NCI-H128 (cell line): ENCODE measurements at regions not wholly inside any gene's neighbourhood (a gene's known extent, or its start where the extent isn't known, plus 50 kb on each side); places are given as distances from the start of the nearest gene placed in this dataset.

Experiments used
- DNase-seq: peaks from one replicate; lab custom pipeline; 2025; ENCODE audit not compliant: unreplicated experiment; lab: John Stamatoyannopoulos, UW

DNA sequence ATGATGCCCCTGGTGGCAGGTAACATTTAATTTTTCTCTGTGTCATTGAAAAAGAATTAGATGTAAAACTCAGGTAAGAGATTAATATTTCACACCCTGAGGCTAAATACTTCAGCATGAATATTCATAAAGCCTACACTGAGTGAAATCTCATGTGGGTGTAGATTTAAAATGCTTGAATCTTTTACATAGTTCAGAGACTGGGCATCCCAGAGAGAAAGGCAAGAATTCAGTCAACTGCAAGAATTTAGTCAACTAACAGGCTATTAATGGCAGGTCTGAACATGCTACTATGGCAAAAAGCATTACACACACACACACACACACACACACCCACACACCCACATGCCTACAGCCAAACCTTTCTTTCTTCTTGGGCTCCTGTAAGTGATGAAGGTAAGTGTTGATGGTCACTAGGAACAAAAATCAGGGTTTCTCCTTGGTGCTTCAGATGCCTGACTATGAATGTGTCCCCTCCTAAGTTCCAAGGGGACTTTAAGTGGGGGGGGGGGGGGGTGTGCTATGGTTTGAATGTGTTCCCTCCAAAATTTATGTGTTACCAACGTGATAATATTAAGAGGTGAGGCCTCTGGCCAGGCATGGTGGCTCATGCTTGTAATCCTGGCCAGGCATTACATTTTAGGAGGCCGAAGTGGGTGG lies 63.7 kb upstream of the PSMD7 start:
- DNase-seq, result no peak

DNA sequence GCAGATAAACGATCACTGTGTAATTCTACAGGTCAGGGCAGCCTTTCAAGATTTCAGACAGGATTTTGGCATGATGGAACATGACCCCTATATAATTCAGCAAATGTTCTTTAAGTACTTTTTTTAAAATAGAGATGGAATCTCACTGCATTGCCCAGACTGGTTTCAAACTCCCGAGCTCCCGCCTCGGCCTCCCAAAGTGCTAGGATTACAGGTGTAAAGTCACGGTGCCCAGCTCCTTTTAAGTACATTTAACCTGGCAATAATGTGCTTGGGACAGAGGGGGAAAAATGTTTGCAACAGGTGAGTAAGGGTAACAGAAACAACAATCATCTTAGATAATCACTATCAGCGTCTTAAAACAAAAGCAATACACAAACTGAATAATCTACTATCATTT lies 66.5 kb upstream of the PSMD7 start:
- DNase-seq, result no peak

DNA sequence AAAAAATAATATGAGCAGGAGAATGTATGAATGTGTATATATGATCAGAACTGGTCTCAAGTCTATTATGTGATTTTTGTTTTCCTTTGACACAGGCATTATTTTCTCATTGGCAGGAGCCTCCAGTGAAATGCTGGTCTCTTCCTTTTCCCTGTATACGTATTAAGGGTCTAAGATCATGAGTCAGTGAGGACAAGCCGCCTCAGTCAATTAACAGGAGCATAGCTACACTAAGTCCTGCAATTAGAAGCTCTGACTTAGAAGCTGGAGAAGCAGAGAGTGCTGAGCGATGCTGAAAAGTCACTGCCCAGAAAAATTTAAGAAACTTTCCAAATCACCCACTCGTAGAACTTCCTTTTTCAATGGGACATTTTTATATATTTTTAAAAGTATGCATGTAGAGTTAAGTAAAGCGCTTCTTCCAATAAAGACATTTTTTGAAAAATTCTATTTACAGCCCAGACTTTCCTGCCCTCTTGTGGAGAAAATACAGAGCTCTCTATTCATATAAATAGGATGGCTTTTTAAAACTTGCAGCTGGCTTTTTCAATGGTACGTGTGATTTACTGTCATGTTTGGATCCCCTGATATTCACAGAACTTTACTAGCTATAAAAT lies 70.2 kb upstream of the PSMD7 start:
- no peak for DNase-seq

DNA sequence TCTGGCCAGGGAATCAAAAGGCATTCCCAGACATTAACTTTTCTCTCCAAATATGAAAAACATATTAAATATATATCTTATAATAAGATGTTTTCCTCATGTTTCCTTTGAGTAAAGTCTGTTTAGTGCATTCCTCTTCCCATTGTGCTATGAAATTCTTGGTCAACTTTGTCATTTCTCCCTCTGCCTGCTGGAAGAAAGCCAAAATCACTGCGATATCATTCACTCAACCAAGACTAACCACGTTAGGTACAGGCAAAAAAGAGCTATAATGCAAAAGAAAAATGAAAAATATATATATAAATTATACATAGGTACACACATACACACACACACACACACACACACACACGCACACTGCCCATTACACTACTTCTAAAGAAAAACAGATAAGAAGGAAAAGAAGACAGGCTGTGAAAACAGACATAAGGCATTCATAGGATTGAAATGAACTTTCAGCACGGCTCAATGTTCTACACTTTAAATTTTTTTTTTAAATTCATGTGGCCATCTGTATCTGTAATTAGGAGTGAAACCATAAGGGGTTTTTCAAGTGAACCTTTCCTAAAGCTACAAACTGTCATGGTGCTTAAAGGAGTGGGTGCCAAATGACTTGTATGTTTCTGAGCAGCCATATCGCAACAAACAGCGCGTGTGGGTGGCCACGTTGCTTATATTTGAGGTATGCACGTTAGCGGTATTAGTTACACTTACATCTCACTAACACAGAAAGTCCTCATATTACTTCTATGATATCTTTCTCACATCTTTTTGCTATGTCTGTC lies 71.6 kb upstream of the PSMD7 start:
- DNase-seq, result no peak

DNA sequence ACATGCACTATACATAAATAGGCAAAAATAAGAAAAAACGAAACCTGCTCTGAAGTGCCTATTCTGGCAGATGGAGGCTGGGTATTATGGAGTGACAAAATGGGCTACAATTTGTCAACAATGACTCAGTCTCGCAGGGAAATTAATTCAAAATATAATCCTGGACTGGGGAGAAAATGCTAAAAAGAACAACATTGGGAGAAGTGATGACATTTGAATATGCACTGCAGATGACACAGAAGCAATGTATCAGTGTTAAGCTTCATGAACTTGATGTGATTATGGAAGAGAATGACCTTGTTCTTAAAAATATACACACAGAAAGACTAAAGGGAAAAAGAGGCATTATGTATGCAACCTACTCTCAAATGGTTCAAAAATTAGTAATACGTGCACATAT lies 74.8 kb upstream of the PSMD7 start:
- DNase-seq, result no peak

DNA sequence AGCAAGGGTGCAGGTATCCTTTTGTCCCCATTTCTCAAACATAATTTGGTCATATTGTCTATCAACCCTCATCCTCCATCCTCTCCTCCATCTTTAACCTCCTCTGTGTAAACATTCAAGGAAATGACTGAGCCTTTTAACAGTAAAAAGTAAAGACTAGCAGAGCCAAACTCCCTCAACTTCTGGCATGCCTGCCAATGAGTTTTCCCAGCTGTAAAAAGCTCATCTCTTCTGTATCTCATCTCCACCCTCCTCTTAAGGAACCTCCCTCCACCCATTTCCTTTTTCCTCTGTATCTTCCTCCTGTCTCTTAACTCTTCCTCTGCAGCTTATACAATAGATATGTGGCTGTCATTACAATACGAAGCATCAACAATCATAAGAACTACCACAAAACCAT lies 76.9 kb upstream of the PSMD7 start:
- DNase-seq, result no peak

DNA sequence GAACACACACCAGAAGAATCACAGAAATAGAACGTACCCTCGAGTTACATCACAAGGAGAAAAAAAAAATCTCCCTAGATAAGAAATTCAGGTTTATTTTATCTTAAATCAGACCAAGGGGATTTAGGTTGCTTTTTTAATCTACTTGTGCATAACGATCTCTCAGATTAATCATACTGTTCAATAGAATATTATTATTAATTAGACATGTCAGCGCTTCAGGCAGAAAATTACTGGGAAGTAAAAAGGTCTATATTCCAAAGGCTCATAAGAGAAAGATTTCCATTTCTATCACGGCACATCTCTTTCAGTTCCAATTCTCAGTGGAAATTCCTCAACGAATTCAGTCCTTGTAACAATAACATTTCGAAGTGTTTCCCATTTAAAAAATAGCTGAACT lies 77.7 kb upstream of the PSMD7 start:
- no peak for DNase-seq

DNA sequence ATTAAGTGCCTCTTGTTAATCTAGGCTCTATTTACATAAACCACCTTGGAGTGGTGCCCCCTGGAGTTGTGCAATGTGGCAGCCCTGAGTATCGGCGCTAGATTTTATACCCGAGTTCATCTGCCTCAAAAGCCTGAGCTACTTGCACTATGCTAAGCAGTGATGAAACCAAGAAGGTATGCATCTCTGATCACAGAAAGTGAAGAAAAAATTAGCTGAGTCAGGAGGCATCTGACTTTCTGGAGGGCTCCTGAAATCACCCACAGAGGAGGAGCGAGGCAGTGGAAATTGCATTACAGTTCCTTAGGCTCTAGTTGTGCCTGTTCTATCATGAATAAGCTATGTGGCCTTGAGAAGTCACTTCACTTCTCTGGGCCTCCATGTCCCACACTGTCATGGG lies 80.3 kb upstream of the PSMD7 start:
- no peak for DNase-seq

DNA sequence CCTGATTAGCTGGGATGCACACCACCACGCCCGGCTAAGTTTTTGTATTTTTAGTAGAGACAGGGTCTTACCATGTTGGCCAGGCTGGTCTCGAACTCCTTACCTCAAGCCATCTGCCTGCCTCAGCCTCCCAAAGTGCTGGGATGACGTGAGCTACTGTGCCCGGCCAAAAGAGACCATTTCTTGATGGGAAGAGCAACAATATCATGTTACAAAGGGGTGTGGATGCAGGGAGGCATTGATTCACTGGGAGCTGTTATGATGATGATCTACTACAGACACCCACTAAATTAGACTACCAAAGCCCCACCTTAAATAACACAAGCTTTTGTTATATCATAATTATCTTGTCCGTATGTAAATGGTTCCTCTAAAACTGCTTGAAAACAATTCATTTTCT lies 81.4 kb upstream of the PSMD7 start:
- DNase-seq, result no peak

DNA sequence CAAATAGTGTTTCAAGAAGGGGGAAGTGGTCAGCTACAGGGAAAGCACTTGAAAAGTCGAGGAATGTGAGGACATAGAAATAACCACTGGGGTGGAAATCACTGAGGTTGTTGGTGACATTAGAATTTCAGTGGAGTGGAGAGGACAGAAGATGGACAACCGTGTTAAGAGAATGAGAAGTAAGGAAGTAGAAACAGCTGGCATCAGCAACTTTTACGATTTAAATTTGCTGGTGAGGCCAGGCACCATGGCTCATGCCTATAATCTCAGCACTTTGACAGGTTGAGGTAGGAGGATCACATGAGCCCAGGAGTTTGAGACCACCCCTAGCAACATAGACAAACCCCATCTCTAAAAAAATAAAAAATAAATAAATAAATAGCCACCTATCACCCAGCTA lies 83.2 kb upstream of the PSMD7 start:
- no peak for DNase-seq

DNA sequence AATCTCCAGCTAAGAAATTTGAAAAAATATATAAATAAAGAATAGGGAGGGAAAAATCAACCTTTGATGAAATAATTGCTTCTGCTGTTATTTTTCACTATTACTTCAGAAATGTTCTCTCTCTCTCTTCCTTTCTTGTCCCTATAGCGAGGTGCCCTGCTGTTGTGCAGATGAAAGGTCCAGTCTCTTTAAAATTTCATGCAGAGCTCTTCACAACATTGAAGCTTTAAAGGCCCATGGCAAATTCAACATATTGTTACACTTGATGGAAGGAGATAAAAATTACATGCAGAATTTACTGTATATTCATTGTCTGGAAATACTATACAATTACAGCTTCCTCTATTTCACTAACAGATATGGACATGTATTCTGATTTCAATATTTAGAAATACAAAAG lies 86.4 kb upstream of the PSMD7 start:
- no peak for DNase-seq

DNA sequence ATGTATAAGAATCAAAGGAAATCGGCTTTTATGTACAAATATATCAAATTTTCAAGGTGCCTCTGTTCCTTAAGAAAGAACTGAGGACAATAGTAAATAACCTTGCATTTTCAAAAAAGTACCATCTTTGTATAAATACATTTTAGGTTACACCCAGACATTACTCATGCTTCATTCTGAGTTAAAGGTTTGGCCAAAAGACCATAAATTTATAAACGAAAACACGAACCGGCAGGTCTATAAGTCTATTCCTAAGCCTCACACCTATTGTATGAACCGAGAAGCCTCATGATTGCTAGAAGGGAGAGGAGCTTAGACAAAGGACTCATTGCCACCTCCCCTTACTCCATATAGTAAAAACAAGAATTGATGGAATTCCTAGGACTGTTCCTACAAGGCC lies 94.6 kb upstream of the PSMD7 start:
- no peak for DNase-seq

DNA sequence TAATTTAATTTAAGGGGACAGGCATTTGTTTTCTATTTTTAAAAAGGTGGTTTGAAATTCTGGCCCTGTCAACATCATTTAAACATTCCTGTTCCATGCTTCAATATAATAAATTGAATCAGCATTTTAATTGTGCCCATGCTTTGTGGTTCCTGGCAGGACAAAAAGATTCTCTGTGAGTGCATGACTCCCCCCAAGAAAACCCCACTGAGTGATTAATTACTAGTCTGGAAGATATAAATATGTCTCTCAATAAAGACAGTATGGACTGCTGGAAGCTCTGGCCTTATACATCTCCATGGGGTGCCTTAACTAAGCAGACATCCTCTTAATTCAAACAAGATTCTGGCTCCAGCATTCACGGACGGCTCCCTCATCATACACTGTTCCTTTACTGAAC lies 95.0 kb upstream of the PSMD7 start:
- no peak for DNase-seq

DNA sequence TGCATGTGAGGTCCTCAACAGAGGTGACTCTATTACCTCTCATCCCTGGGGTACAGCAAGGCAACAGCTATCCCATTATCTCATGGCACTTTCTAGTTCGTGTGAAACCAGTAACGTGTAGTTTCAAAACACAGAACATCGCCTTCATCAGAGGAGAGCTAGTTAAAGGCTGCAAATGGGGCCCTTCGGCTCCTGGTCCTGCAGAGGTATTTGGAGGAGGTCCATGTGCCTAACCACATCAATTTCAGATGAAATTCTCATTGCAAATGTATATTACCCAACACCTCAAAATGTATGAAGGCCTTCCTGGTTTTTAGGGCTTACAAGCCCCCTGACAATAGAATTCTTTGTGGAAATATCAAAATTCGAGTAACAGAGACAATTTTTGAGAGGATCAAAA lies 95.7 kb upstream of the PSMD7 start:
- no peak for DNase-seq

DNA sequence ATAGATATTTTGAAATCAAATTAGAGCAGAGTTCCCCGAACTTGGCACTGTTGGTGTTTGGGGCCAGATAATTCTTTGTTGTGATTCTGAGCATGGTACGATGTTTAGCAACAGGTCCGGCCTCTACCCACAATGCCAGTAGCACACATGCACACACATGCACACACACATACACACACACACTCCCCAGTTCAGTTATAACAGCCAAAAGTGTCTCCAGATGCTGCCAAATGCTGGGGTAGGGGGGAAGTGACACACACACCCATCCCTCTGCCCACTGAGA lies 96.8 kb upstream of the PSMD7 start:
- no peak for DNase-seq

DNA sequence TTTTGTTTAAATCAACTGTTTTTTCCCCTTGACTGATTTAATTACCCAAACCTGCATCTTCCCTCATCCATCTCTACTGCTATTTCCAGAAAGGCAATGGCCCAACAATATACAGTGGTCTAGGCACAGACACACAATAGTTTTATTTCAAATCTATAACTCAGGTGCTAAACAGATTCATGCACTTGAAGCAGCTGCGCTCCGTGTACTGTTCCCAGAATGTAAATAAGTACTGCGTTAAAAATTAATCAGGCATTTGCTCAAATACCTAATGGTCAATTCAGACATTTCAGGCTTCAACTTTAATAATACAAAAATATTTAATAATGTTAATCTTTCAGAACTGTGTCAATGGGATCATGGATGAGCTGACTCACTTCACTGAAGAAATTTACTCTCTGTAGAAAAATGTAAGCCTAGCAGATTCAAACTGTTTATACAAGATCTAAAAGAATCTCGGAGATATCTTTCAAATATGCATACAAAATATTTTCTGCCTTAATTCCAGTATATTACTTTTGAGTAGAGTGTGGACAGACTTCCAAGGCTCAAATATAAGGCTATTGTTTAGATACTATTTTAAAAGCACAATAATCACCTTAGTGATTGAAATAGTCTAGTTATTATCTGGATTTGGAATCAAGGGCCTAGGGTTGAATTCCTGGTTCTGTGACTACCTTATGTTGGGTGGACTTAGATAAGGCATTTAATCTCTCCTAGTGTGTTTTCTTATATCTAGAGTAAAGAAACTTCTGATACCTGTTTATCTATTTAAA lies 97.4 kb upstream of the PSMD7 start:
- no peak for DNase-seq

DNA sequence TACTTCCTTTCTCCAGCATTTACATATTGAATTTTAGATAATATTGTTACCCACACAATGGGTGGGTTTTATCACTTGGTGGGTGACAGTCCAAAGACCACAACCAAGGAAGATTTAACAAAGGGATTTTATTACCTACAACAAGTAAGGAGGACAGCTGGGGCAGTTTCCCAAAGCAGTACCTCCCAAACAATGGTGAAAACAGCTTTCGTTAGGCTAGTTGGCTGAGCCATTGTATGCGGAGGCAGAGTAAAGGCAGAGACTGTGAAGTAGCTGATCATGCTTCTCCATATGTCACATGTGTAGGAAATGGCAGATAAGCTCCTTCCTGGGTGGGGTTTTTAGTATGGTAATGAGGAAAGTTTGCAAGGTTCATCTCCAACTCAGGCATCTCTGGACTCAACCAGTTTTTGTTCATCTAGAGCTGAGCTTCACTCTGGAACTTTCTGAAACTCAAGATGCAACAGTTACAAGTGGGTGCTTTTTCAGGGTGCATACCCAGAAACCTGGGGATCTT lies 104.3 kb upstream of the PSMD7 start:
- no peak for DNase-seq

DNA sequence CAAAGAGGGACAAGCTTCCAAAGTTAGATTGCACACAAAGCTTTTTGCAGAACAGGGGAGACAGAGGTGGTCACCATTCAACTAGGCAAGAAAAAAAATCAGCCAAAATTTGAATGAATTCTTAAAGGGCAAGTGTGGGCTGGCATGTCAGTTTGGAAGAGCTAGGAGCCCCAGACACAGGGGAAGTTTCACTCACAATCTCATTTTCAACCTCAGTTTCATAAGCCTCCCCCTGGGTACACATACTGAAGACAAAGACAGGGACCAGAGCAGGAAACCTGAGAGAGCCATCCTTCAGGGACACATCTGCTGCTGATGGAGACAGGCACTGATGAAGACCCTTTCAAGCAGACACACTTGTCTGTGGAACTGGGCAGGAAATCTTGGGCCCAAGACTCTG lies 106.3 kb upstream of the PSMD7 start:
- no peak for DNase-seq

DNA sequence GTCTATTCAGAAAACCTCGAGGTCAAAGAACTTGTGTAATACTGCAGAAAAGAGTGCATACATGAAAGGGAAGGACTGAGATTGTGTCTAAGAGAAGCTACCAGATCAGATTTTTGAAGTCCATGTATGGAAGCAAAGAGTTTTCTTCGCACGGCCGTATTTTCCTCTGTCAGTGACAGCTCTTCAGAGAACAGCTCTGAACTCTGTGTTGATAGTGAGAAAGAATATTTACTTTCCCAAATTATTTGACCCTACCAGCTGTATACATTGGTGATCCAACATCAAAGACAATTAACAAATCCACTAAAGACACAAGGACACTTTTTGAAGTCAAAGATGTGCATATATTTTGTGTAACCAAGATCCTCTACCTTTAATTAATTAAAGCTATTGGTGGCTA lies 107.8 kb upstream of the PSMD7 start:
- DNase-seq, result no peak

DNA sequence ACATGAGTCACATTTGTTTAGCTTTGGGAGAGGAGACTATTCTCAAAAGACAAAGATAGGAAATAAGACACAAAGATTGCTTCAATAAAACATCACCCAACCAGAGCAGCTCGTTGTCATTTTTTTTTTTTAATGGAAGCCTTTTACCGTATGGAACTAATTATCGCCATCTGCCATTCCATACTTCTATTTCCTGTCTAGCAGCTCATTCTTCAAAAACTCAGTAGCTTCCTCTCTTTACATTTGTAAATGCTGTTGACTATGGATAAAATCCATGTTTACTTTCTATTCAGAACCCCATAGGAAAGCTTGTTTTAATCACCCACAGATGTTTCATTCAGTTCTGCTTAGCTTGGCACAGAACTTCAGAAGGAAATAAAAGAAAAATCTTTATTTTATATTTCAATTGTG lies 110.0 kb upstream of the PSMD7 start:
- no peak for DNase-seq

DNA sequence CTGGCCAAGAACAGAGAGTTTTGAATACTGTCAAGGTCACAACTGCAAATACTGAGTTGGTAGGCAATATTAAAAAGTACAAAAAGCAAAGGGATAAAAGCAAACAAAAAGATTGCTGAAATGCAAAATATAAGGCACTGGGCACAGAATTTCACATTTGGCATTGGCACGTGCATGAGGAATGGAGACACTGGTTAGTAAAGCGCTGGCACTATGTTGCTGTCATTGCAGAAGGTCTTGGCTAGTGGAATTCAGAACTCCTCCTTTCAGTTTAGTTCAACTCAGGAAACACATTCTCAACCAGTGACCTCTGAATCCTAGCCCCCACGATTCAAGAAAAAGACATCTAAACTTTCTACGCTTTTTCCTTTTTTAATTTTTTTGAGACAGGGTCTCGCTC lies 111.8 kb upstream of the PSMD7 start:
- no peak for DNase-seq
